SK-N-SH (cell line): ENCODE measurements at regions not wholly inside any gene's neighbourhood (a gene's known extent, or its start where the extent isn't known, plus 50 kb on each side); places are given as distances from the start of the nearest gene placed in this dataset.

ENCODE experiments used
- CTCF ChIA-PET: fragments of 300-600, 350-600 bp; formaldehyde crosslinking; extraction: SDS; loops from one replicate; lab custom pipeline; 2021; lab: Yijun Ruan, JAX
- POLR2A ChIA-PET: fragments of 350-600 bp; sonication (Branson Sonifier 250); formaldehyde crosslinking; extraction: SDS; loops from one replicate; lab custom pipeline; 2020; ENCODE audit warnings: antibody characterized with exemption, inconsistent platforms; lab: Yijun Ruan, JAX
- DNase-seq: peaks from one replicate; pipeline ENCODE4 v3.0.0; 2012
- H2AFZ ChIP-seq: fragments of 200-600 bp; sonication (generic); 2 replicates; pipeline ENCODE4 v1.8.1; 2016; ENCODE audit warnings: antibody characterized with exemption, mild to moderate bottlenecking, low read depth
- H3F3A ChIP-seq: fragments of 200-600 bp; sonication (generic); replicated peaks from 2 replicates; pipeline ENCODE3; 2016; ENCODE audit warnings: antibody characterized with exemption, mild to moderate bottlenecking; ENCODE audit not compliant: insufficient read depth
- H3K27ac ChIP-seq, 2 experiments: fragments of 200-500 bp in 1 of 2; fragments of 200-600 bp in 1 of 2; sonication (Bioruptor generic) in 1 of 2; sonication (generic), shearing (Covaris generic) in 1 of 2; 2 replicates each; pipeline versions ENCODE4 v1.5.1 to v1.6.1; 2014 to 2016; ENCODE audit warnings: low read depth in 2 of 2, inconsistent platforms in 1 of 2, low read length in 1 of 2, mild to moderate bottlenecking in 1 of 2, mixed read lengths in 1 of 2
- H3K27me3 ChIP-seq: fragments of 200-600 bp; sonication (generic), shearing (Covaris generic); 2 replicates; pipeline ENCODE4 v1.6.1; 2016; ENCODE audit warnings: mixed run types; ENCODE audit not compliant: insufficient read depth
- H3K36me3 ChIP-seq, 2 experiments: fragments of 200-500 bp in 1 of 2; fragments of 200-600 bp in 1 of 2; sonication (Bioruptor generic) in 1 of 2; sonication (generic) in 1 of 2; replicated peaks in 1 of 2; 2 replicates each; pipeline versions ENCODE3 to v1.5.1; 2014 to 2016; ENCODE audit warnings: low read length in 1 of 2, mild to moderate bottlenecking in 1 of 2; ENCODE audit not compliant: insufficient read depth in 2 of 2, control insufficient read depth in 1 of 2
- H3K4me1 ChIP-seq, 2 experiments: fragments of 200-500 bp in 1 of 2; fragments of 200-600 bp in 1 of 2; sonication (Bioruptor generic) in 1 of 2; sonication (generic), shearing (Covaris generic) in 1 of 2; 2 replicates each; pipeline versions ENCODE4 v1.5.1 to v1.6.1; 2014 to 2016; ENCODE audit warnings: low read depth in 1 of 2, low read length in 1 of 2, mixed run types in 1 of 2; ENCODE audit not compliant: insufficient read depth in 2 of 2, control insufficient read depth in 1 of 2
- H3K4me2 ChIP-seq: fragments of 200-600 bp; sonication (generic), shearing (Covaris generic); 2 replicates; pipeline ENCODE4 v1.6.1; 2017; ENCODE audit warnings: mixed run types
- H3K4me3 ChIP-seq, 2 experiments: fragments of 200-500 bp in 1 of 2; fragments of 200-600 bp in 1 of 2; sonication (Bioruptor generic) in 1 of 2; sonication (generic), shearing (Covaris generic) in 1 of 2; 2 replicates each; pipeline versions ENCODE4 v1.5.1 to v1.8.1; 2014 to 2016; ENCODE audit warnings: low read depth in 2 of 2, inconsistent platforms in 1 of 2, low read length in 1 of 2, mild to moderate bottlenecking in 1 of 2, mixed read lengths in 1 of 2, moderate library complexity in 1 of 2
- H3K79me2 ChIP-seq: fragments of 200-600 bp; sonication (generic); 2 replicates; pipeline ENCODE4 v1.8.1; 2017; ENCODE audit warnings: mild to moderate bottlenecking; ENCODE audit not compliant: insufficient read depth
- H3K9ac ChIP-seq: fragments of 200-600 bp; sonication (generic); 2 replicates; pipeline ENCODE4 v1.6.1; 2017; ENCODE audit warnings: mixed run types
- H3K9me2 ChIP-seq: fragments of 200-600 bp; sonication (generic); 2 replicates; pipeline ENCODE4 v1.6.1; 2017; ENCODE audit warnings: mixed run types
- H3K9me3 ChIP-seq: fragments of 200-600 bp; sonication (generic); 2 replicates; pipeline ENCODE4 v1.6.1; 2017; ENCODE audit warnings: mixed run types, mild to moderate bottlenecking, moderate library complexity
- H4K20me1 ChIP-seq: fragments of 200-600 bp; sonication (generic); 2 replicates; pipeline ENCODE4 v1.6.1; 2017; ENCODE audit warnings: mild to moderate bottlenecking, mixed run types; ENCODE audit not compliant: insufficient read depth
- CHD2 ChIP-seq: fragments of 150-350 bp; IDR thresholded peaks from 2 replicates; pipeline ENCODE4 v1.6.1; 2018; ENCODE audit warnings: low read length; ENCODE audit not compliant: partially characterized antibody
- EP300 ChIP-seq, 2 experiments: IDR thresholded peaks; 2 replicates each; pipeline versions ENCODE4 v1.4.0 to v1.6.1; 2012; ENCODE audit warnings: borderline replicate concordance in 1 of 2, low read depth in 1 of 2, low read length in 1 of 2
- FOSL2 ChIP-seq: IDR thresholded peaks from 2 replicates; pipeline ENCODE4 v1.4.0; 2012; ENCODE audit warnings: low read depth, mild to moderate bottlenecking, moderate library complexity, borderline replicate concordance
- FOXM1 ChIP-seq: IDR thresholded peaks from 2 replicates; pipeline ENCODE4 v1.4.0; 2012; ENCODE audit warnings: low read depth, mild to moderate bottlenecking
- GATA2 ChIP-seq: sonication (generic); formaldehyde crosslinking; IDR thresholded peaks from 2 replicates; pipeline ENCODE4 v1.5.0; 2020; ENCODE audit warnings: mild to moderate bottlenecking, missing genetic modification reagents
- JUND ChIP-seq: IDR thresholded peaks from 2 replicates; pipeline ENCODE4 v1.4.0; 2012
- MEF2A ChIP-seq: IDR thresholded peaks from 2 replicates; pipeline ENCODE4 v1.4.0; 2012; ENCODE audit warnings: low read depth, borderline replicate concordance
- MXI1 ChIP-seq: IDR thresholded peaks from 2 replicates; pipeline ENCODE4 v1.6.1; 2012; ENCODE audit warnings: mild to moderate bottlenecking, low read depth, low read length, improper control_type of control experiment
- NFIC ChIP-seq: IDR thresholded peaks from 2 replicates; pipeline ENCODE4 v1.4.0; 2012; ENCODE audit warnings: borderline replicate concordance
- POLR2AphosphoS5 ChIP-seq: IDR thresholded peaks from 2 replicates; pipeline ENCODE4 v1.6.1; 2012; ENCODE audit warnings: low read depth, low read length
- RFX5 ChIP-seq: IDR thresholded peaks from 2 replicates; pipeline ENCODE4 v1.6.1; 2012; ENCODE audit warnings: mild to moderate bottlenecking, improper control_type of control experiment, low read length
- RXRA ChIP-seq: IDR thresholded peaks from 2 replicates; pipeline ENCODE4 v1.4.0; 2012; ENCODE audit warnings: low read depth, mild to moderate bottlenecking, borderline replicate concordance
- TAF1 ChIP-seq: IDR thresholded peaks from 2 replicates; pipeline ENCODE4 v1.6.1; 2012; ENCODE audit warnings: low read depth, mild to moderate bottlenecking, low read length, moderate library complexity, borderline replicate concordance
- TCF12 ChIP-seq: IDR thresholded peaks from 2 replicates; pipeline ENCODE4 v1.4.0; 2012
- TEAD4 ChIP-seq: IDR thresholded peaks from 2 replicates; pipeline ENCODE4 v1.4.0; 2012; ENCODE audit warnings: mild to moderate bottlenecking, borderline replicate concordance; ENCODE audit not compliant: insufficient read depth
- USF1 ChIP-seq: IDR thresholded peaks from 2 replicates; pipeline ENCODE4 v1.4.0; 2012; ENCODE audit warnings: low read depth, borderline replicate concordance
- YY1 ChIP-seq: IDR thresholded peaks from 2 replicates; pipeline ENCODE4 v1.4.0; 2012; ENCODE audit warnings: low read depth, mild to moderate bottlenecking
- ZBTB33 ChIP-seq: IDR thresholded peaks from 2 replicates; pipeline ENCODE4 v1.4.0; 2012; ENCODE audit warnings: low read depth, borderline replicate concordance
- WGBS: methylation state at CpG from one replicate; pipeline ENCODE4 v1.1.6; 2017; ENCODE audit warnings: low lambda C conversion rate; 5-methylcytosine and 5-hydroxymethylcytosine counted together
- TF ChIP-seq, protein P1 (sequence below): IDR thresholded peaks from 2 replicates; pipeline ENCODE4 v1.4.0; 2012; ENCODE audit warnings: low read depth
- TF ChIP-seq, protein P2 (sequence below): IDR thresholded peaks from 2 replicates; pipeline ENCODE4; 2012
- TF ChIP-seq, protein P3 (sequence below): fragments of 150-350 bp; IDR thresholded peaks from 2 replicates; pipeline ENCODE4 v1.6.1; 2017; ENCODE audit warnings: antibody characterized with exemption, low read length, low read depth, borderline replicate concordance
- TF ChIP-seq, protein P4 (sequence below): IDR thresholded peaks from 2 replicates; pipeline ENCODE4 v1.6.1; 2012; ENCODE audit warnings: mild to moderate bottlenecking, low read depth, low read length, moderate library complexity

- peaks cover 0 to 22% of the 10 kb centered on the region in 2 experiments; a peak in 3 of 4 replicates for H3K4me1 ChIP-seq
Observed at GRCh38 chr18:29154758-29155725, 978.1 kb upstream of the CDH2 start.

More at GRCh38 chr18:29154758-29155725, 978.1 kb upstream of the CDH2 start:
- Histone ChIP-seq H3K9me3 (no peaks in the 10 kb centered on the region; the same call in 1 of the 2 replicates), H3K27ac (peak overlapping the region; percentile 83 to 86), H3K36me3 (no peaks in the 10 kb centered on the region), H3F3A (peaks cover 40% of the 10 kb centered on the region), H3K4me2 (peak overlapping the region; percentile 66), H3K79me2 (peaks cover 2% of the 10 kb centered on the region; the same call in 1 of the 2 replicates), H3K4me3 (peak overlapping the region in 1 of 2 experiments; percentile 16; a peak in 2 of 4 replicates), H3K9ac (peak overlapping the region; percentile 60), H3K9me2 (no peaks in the 10 kb centered on the region), H3K27me3 (no peaks in the 10 kb centered on the region), H4K20me1 (no peaks in the 10 kb centered on the region), H2AFZ (no peak overlapping the region; the same call in 1 of the 2 replicates)
- CTCF ChIA-PET = no interaction called here
- no peak for DNase-seq
- 46% methylated on average over 9 of the region's 9 CpGs for WGBS
- peak; percentile 44 for TF ChIP-seq FOXM1
- no peak for TF ChIP-seq RFX5
- TF ChIP-seq TCF12 = peak; percentile 96
- no peak for TF ChIP-seq MXI1
- no peak for TF ChIP-seq GATA2
- peak; percentile 74; the same call in 1 of the 2 replicates for TF ChIP-seq RXRA
- TF ChIP-seq TEAD4 = peak; percentile 87
- TF ChIP-seq, protein P1, sequence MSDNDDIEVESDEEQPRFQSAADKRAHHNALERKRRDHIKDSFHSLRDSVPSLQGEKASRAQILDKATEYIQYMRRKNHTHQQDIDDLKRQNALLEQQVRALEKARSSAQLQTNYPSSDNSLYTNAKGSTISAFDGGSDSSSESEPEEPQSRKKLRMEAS = peak; percentile 62
- peak; percentile 57 to 90 for TF ChIP-seq EP300 (IDR thresholded peaks at IDR 0.05; ENCODE audit: borderline replicate concordance in 1 of 2, low read depth in 1 of 2, low read length in 1 of 2)
- peak; percentile 58 for TF ChIP-seq FOSL2
- no peak for TF ChIP-seq CHD2
- peak; percentile 68 for TF ChIP-seq NFIC
- TF ChIP-seq YY1 = peak; percentile 55; the same call in 1 of the 2 replicates
- TF ChIP-seq JUND = peak; percentile 89
- TF ChIP-seq, protein P2, sequence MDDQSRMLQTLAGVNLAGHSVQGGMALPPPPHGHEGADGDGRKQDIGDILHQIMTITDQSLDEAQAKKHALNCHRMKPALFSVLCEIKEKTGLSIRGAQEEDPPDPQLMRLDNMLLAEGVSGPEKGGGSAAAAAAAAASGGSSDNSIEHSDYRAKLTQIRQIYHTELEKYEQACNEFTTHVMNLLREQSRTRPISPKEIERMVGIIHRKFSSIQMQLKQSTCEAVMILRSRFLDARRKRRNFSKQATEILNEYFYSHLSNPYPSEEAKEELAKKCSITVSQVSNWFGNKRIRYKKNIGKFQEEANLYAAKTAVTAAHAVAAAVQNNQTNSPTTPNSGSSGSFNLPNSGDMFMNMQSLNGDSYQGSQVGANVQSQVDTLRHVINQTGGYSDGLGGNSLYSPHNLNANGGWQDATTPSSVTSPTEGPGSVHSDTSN = peak; percentile 83
- peak; percentile 79; the same call in 1 of the 2 replicates for TF ChIP-seq ZBTB33
- TF ChIP-seq MEF2A = peak; percentile 93
- TF ChIP-seq, protein P3, sequence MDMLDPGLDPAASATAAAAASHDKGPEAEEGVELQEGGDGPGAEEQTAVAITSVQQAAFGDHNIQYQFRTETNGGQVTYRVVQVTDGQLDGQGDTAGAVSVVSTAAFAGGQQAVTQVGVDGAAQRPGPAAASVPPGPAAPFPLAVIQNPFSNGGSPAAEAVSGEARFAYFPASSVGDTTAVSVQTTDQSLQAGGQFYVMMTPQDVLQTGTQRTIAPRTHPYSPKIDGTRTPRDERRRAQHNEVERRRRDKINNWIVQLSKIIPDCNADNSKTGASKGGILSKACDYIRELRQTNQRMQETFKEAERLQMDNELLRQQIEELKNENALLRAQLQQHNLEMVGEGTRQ = no peak
- TF ChIP-seq, protein P4, sequence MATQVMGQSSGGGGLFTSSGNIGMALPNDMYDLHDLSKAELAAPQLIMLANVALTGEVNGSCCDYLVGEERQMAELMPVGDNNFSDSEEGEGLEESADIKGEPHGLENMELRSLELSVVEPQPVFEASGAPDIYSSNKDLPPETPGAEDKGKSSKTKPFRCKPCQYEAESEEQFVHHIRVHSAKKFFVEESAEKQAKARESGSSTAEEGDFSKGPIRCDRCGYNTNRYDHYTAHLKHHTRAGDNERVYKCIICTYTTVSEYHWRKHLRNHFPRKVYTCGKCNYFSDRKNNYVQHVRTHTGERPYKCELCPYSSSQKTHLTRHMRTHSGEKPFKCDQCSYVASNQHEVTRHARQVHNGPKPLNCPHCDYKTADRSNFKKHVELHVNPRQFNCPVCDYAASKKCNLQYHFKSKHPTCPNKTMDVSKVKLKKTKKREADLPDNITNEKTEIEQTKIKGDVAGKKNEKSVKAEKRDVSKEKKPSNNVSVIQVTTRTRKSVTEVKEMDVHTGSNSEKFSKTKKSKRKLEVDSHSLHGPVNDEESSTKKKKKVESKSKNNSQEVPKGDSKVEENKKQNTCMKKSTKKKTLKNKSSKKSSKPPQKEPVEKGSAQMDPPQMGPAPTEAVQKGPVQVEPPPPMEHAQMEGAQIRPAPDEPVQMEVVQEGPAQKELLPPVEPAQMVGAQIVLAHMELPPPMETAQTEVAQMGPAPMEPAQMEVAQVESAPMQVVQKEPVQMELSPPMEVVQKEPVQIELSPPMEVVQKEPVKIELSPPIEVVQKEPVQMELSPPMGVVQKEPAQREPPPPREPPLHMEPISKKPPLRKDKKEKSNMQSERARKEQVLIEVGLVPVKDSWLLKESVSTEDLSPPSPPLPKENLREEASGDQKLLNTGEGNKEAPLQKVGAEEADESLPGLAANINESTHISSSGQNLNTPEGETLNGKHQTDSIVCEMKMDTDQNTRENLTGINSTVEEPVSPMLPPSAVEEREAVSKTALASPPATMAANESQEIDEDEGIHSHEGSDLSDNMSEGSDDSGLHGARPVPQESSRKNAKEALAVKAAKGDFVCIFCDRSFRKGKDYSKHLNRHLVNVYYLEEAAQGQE = no peak
- no peak for TF ChIP-seq TAF1
- TF ChIP-seq USF1 = no peak
- TF ChIP-seq POLR2AphosphoS5 = peak; percentile 72; the same call in 1 of the 2 replicates
- POLR2A ChIA-PET = no interaction called here
